ENCODE measurements at regions not wholly inside any gene's neighbourhood (a gene's known extent, or its start where the extent isn't known, plus 50 kb on each side); places are given as distances from the start of the nearest gene placed in this dataset.

DNA sequence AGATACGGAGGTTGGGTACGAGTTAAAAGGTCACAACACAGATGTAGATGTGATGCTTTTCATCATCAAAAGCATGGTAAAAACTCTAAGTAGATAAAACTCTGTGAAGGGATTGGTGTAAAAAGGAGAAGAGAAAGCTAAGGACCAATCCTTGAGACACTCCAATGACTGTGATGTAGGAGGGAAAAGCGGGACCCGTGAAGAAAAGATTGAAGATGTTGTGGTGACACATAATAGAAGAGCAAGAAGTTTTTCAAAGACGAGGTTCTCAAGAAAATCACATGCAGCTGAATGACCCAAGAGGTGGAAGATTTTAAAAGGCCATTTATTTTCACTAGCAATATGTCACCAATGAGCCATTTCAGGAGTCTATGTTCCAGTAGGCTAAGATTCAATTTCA is 179.5 kb downstream of the MRPL39 start:
- peak overlapping the region; percentile 49 for H3K4me2 ChIP-seq (ENCODE audit: low read depth, low read length)
- TF ChIP-seq, protein P1, sequence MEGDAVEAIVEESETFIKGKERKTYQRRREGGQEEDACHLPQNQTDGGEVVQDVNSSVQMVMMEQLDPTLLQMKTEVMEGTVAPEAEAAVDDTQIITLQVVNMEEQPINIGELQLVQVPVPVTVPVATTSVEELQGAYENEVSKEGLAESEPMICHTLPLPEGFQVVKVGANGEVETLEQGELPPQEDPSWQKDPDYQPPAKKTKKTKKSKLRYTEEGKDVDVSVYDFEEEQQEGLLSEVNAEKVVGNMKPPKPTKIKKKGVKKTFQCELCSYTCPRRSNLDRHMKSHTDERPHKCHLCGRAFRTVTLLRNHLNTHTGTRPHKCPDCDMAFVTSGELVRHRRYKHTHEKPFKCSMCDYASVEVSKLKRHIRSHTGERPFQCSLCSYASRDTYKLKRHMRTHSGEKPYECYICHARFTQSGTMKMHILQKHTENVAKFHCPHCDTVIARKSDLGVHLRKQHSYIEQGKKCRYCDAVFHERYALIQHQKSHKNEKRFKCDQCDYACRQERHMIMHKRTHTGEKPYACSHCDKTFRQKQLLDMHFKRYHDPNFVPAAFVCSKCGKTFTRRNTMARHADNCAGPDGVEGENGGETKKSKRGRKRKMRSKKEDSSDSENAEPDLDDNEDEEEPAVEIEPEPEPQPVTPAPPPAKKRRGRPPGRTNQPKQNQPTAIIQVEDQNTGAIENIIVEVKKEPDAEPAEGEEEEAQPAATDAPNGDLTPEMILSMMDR (IDR thresholded peaks at IDR 0.05; ENCODE audit: low read length), result no peak
- TF ChIP-seq EZH2phosphoT487 (IDR thresholded peaks at IDR 0.05; ENCODE audit: low read length), result no peak
- TF ChIP-seq EZH2 (optimal IDR thresholded peaks at IDR 0.05; ENCODE audit: low read depth, low read length), result no peak
- H4K20me1 ChIP-seq (ENCODE audit: insufficient read depth, low read length), result no peaks in the 10 kb centered on the region
- peaks cover 14% of the 10 kb centered on the region for H3K4me1 ChIP-seq (ENCODE audit: low read length)
- H2AFZ ChIP-seq (ENCODE audit: low read length), result no peak overlapping the region
- H3K9me3 ChIP-seq (replicated peaks; ENCODE audit: insufficient read depth, low read length), result no peaks in the 10 kb centered on the region
- no peak for DNase-seq
- H3K9ac ChIP-seq (ENCODE audit: low read length), result no peak overlapping the region
- H3K4me3 ChIP-seq (ENCODE audit: low read length), result no peak overlapping the region
- no peaks in the 10 kb centered on the region for H3K36me3 ChIP-seq (replicated peaks; ENCODE audit: insufficient read depth, low read length)
- H3K27ac ChIP-seq (ENCODE audit: low read length), result no peak overlapping the region
- H3K79me2 ChIP-seq (ENCODE audit: low read length), result no peaks in the 10 kb centered on the region
- H3K9me2 ChIP-seq (replicated peaks; ENCODE audit: insufficient read depth, low read length), result no peaks in the 10 kb centered on the region
- H3F3A ChIP-seq (ENCODE audit: insufficient read depth, low read length), result 0 out of 2 replicates have a peak, but pooled peaks cover 10% of the 10 kb centered on the region
- H3K27me3 ChIP-seq (replicated peaks; ENCODE audit: insufficient read depth, low read length), result no peaks in the 10 kb centered on the region

GRCh38 chr21:25426580-25426979 is 180.7 kb downstream of the MRPL39 start:
- H3K9me3 ChIP-seq (replicated peaks; ENCODE audit: insufficient read depth, low read length), result no peaks in the 10 kb centered on the region
- peaks cover 15% of the 10 kb centered on the region for H3K4me1 ChIP-seq (ENCODE audit: low read length)
- no peak for DNase-seq
- H3K79me2 ChIP-seq (ENCODE audit: low read length), result no peaks in the 10 kb centered on the region
- H3K9ac ChIP-seq (ENCODE audit: low read length), result no peak overlapping the region
- no peak overlapping the region for H3K4me3 ChIP-seq (ENCODE audit: low read length)
- no peak overlapping the region for H2AFZ ChIP-seq (ENCODE audit: low read length)
- H3K27ac ChIP-seq (ENCODE audit: low read length), result no peak overlapping the region
- TF ChIP-seq, protein P1 (IDR thresholded peaks at IDR 0.05; ENCODE audit: low read length), result no peak
- TF ChIP-seq EZH2phosphoT487 (IDR thresholded peaks at IDR 0.05; ENCODE audit: low read length), result no peak
- TF ChIP-seq EZH2 (optimal IDR thresholded peaks at IDR 0.05; ENCODE audit: low read depth, low read length), result no peak
- H4K20me1 ChIP-seq (ENCODE audit: insufficient read depth, low read length), result no peaks in the 10 kb centered on the region
- H3K4me2 ChIP-seq (ENCODE audit: low read depth, low read length), result no peak overlapping the region
- H3K27me3 ChIP-seq (replicated peaks; ENCODE audit: insufficient read depth, low read length), result no peaks in the 10 kb centered on the region
- no peaks in the 10 kb centered on the region for H3K36me3 ChIP-seq (replicated peaks; ENCODE audit: insufficient read depth, low read length)
- H3F3A ChIP-seq (ENCODE audit: insufficient read depth, low read length), result peaks cover 13% of the 10 kb centered on the region; the same call in 1 of the 2 replicates
- H3K9me2 ChIP-seq (replicated peaks; ENCODE audit: insufficient read depth, low read length), result no peaks in the 10 kb centered on the region

DNA sequence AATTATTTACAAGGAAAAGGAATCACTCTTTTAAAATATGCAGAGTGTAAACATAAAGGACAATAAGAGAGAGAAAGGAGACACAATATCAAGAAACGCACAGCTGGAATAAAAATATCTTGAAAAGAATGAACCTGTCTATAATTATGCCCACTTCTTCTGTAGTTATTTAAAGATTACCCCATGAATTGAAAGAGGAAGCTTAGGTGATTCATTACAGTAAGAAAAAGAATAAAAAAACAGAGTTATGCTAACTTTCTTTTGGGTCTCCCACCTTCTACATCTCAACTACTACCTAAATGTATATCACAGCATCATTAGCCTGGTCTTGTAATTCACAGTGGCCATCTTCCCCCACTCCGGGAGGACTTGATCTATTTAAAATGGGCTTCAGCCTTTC is 182.1 kb downstream of the MRPL39 start:
- H3K9me2 ChIP-seq (replicated peaks; ENCODE audit: insufficient read depth, low read length), result no peaks in the 10 kb centered on the region
- H3K4me2 ChIP-seq (ENCODE audit: low read depth, low read length), result no peak overlapping the region
- H3K9me3 ChIP-seq (replicated peaks; ENCODE audit: insufficient read depth, low read length), result no peaks in the 10 kb centered on the region
- no peak overlapping the region for H3K9ac ChIP-seq (ENCODE audit: low read length)
- no peak for DNase-seq
- H3F3A ChIP-seq (ENCODE audit: insufficient read depth, low read length), result peaks cover 15% of the 10 kb centered on the region; the same call in 1 of the 2 replicates
- no peaks in the 10 kb centered on the region for H3K79me2 ChIP-seq (ENCODE audit: low read length)
- H3K4me1 ChIP-seq (ENCODE audit: low read length), result peaks cover 20% of the 10 kb centered on the region
- H4K20me1 ChIP-seq (ENCODE audit: insufficient read depth, low read length), result no peaks in the 10 kb centered on the region
- no peaks in the 10 kb centered on the region for H3K27me3 ChIP-seq (replicated peaks; ENCODE audit: insufficient read depth, low read length)
- H3K4me3 ChIP-seq (ENCODE audit: low read length), result no peak overlapping the region
- TF ChIP-seq EZH2 (optimal IDR thresholded peaks at IDR 0.05; ENCODE audit: low read depth, low read length), result no peak
- no peak for TF ChIP-seq EZH2phosphoT487 (IDR thresholded peaks at IDR 0.05; ENCODE audit: low read length)
- TF ChIP-seq, protein P1 (IDR thresholded peaks at IDR 0.05; ENCODE audit: low read length), result no peak
- no peaks in the 10 kb centered on the region for H3K36me3 ChIP-seq (replicated peaks; ENCODE audit: insufficient read depth, low read length)
- H2AFZ ChIP-seq (ENCODE audit: low read length), result no peak overlapping the region
- no peak overlapping the region for H3K27ac ChIP-seq (ENCODE audit: low read length)
